Activated naive CD4-positive, alpha-beta T cell treated with anti-CD3 and anti-CD28 coated beads, Interleukin-2, amount 50 U/mL, for 24 hours (primary cell): ENCODE measurements at regions not wholly inside any gene's neighbourhood (a gene's known extent, or its start where the extent isn't known, plus 50 kb on each side); places are given as distances from the start of the nearest gene placed in this dataset.
A peak's percentile ranks its signal among the peaks of the same experiment; 100 is the strongest.

ENCODE experiments used
- H3K27ac Mint-ChIP-seq: one replicate; pipeline ENCODE4 v1.8.0; 2021; ENCODE audit warnings: mild to moderate bottlenecking, mixed read lengths
- H3K27me3 Mint-ChIP-seq: one replicate; pipeline ENCODE4 v1.8.0; 2021; ENCODE audit warnings: mixed read lengths
- H3K36me3 Mint-ChIP-seq: one replicate; pipeline ENCODE4 v1.8.0; 2021; ENCODE audit warnings: mixed read lengths
- H3K4me1 Mint-ChIP-seq: one replicate; pipeline ENCODE4 v1.8.0; 2021; ENCODE audit warnings: mixed read lengths
- H3K4me3 Mint-ChIP-seq: one replicate; pipeline ENCODE4 v1.8.0; 2021; ENCODE audit warnings: mild to moderate bottlenecking, mixed read lengths
- H3K9me3 Mint-ChIP-seq: one replicate; pipeline ENCODE4 v1.8.0; 2021; ENCODE audit warnings: mixed read lengths

DNA sequence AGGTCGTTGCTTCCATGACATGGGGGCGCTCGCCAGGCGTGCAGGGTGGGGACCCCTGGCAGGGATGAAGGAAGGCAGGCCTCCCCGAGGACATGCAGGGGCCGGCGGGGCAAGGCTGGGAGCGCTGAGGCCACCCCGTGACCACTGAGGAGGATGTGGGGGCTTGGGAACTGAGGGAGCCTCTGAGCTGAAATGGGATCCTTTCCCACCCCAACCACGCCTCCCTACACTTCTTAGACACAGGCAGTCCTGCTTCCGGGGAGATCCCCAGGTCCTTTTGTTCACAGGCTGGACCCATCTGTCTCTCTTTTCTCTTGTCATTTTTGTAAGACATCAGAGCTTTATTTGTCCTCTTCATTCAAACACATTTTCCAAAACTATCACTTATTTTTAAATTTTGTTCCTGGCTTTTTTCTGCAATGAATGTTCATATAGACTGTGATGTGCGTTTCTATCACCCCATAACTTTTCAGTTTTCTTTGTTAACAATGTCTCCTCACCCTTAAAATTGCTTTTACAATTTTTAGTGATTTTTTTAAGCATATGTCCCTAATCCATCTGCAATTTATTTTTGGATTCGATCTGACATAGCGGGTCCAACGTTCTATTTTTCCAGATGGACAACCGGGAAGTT is 156.7 kb upstream of the BACE2 start:
- Mint-ChIP-seq H3K4me1 (no peaks in the 10 kb centered on the region), H3K9me3 (no peaks in the 10 kb centered on the region), H3K4me3 (no peak overlapping the region), H3K27me3 (peaks cover 3% of the 10 kb centered on the region), H3K36me3 (no peaks in the 10 kb centered on the region), H3K27ac (no peak overlapping the region)

DNA sequence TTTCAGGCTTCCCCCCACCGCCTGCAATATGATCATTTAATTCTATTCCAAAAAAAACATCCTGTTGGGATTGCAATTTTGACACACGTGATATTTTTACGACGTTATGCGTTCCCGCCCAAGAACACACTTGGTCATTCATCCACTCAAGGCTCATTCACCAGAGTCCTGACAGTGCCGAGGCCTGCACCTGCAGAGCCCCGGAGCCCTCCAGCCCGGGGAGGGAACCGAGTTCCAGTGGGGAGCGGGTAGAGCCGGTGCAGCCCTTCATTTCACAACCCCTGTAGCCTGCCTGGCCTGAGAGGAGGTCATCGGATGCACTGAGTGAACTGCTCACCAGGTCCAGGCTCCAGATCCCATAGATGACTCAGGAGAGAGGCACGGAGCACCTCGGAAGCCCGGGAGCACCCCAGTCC is 156.0 kb upstream of the BACE2 start:
- Mint-ChIP-seq H3K4me3 (no peak overlapping the region), H3K27me3 (peaks cover 5% of the 10 kb centered on the region), H3K9me3 (no peaks in the 10 kb centered on the region), H3K36me3 (no peaks in the 10 kb centered on the region), H3K4me1 (no peaks in the 10 kb centered on the region), H3K27ac (no peak overlapping the region)

DNA sequence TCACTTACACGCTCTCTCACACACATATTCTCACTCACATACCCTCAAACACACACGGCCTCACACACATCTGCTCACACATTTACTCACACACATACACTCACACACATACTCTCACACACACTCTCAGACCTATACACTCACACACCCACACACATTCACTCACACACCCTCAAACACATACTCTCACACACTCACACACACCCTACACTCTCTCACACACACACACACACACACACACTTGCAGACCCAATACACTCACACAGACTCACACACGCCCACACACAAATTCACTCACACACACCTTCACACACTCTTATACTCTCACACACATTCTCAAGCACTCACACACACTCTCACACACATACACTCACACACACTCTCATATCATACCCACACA is 155.5 kb upstream of the BACE2 start:
- H3K27me3 Mint-ChIP-seq: peaks cover 6% of the 10 kb centered on the region
- H3K36me3 Mint-ChIP-seq: no peaks in the 10 kb centered on the region
- no peaks in the 10 kb centered on the region for H3K4me1 Mint-ChIP-seq
- no peak overlapping the region for H3K27ac Mint-ChIP-seq
- no peak overlapping the region for H3K4me3 Mint-ChIP-seq
- H3K9me3 Mint-ChIP-seq: no peaks in the 10 kb centered on the region

DNA sequence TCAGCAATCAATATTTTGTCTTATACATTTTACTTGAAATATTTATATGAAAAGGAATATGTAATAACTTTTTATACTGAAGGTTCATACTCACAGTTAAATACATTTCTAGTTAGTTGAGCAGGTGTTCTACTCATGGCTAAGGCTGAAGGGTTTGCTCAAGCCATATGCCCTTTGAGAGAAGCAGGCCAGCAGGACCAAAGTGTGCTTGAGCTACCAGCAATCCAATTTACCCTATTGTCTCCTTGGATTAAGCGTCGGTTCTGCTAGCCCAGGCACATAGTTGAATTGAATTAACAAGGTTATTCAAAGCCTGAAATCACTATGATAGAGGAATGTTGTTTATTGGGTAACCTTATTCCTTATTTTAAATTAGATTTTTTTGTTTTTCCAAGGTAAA is 151.5 kb upstream of the BACE2 start:
- Mint-ChIP-seq H3K27me3 (peaks cover 13% of the 10 kb centered on the region), H3K27ac (no peak overlapping the region), H3K4me3 (no peak overlapping the region), H3K36me3 (no peaks in the 10 kb centered on the region), H3K9me3 (no peaks in the 10 kb centered on the region), H3K4me1 (no peaks in the 10 kb centered on the region)

DNA sequence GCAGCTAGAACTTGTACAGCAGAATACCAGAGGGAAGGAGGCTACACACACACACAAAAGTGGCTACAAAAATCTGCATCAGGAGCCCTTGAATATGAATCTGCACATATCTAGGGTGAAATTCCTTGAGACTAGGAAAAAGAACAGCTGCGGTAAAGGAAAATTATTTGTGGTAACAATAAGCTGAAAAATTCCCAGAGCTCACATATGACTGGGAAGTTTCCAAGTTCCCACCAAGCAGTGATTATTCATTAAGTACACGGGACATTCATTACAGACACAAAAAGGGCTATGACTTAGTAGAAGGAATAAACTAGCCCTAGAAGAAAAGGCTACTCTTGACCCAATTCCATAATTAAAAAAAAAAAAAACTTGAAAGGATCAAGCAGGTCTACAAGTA is 149.5 kb upstream of the BACE2 start:
- Mint-ChIP-seq H3K9me3 (no peaks in the 10 kb centered on the region), H3K36me3 (no peaks in the 10 kb centered on the region), H3K4me1 (no peaks in the 10 kb centered on the region), H3K4me3 (no peak overlapping the region), H3K27me3 (peaks cover 14% of the 10 kb centered on the region), H3K27ac (no peak overlapping the region)

DNA sequence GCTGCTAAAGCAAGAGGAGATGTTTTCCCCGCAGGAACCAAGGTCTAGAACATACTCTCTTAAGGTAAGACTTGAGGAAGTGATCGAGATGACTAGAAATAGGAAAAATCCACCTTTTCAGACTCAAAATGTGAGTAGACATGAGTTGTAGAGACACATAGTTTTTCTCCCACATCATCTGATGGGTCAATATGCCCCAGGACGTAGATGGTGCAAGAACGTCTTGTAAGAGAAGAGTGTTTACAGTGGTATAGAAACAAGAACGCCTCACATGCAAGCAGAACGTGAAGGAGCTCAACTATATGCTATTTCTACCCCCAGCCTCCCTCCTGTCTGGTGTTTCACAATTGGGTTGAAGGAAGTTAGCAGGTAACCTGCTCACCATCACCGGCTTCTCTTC is 144.0 kb upstream of the BACE2 start:
- Mint-ChIP-seq H3K4me1 (no peaks in the 10 kb centered on the region), H3K27ac (no peak overlapping the region), H3K4me3 (no peak overlapping the region), H3K36me3 (no peaks in the 10 kb centered on the region), H3K9me3 (no peaks in the 10 kb centered on the region), H3K27me3 (peaks cover 14% of the 10 kb centered on the region)

DNA sequence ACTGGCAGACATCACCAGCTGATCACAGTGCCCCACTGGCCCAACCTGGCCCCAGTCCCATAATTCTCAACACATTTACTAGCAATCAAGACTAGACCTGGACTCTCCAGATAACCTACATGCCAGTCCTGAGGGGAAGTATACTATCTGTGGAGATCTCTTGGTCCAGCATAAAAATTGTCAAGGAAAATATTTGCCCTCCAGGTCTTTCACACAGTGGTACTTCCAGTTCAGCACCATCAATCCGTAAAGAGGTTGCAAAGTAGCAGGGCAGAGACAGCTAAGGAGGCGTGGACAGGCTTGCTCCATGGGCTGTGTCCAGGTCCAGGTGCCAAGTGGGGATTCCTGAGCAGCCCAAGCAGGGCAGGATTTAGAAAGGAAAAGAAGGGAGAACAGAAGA is 143.6 kb upstream of the BACE2 start:
- Mint-ChIP-seq H3K36me3 (no peaks in the 10 kb centered on the region), H3K4me1 (no peaks in the 10 kb centered on the region), H3K4me3 (no peak overlapping the region), H3K9me3 (no peaks in the 10 kb centered on the region), H3K27me3 (peaks cover 12% of the 10 kb centered on the region), H3K27ac (no peak overlapping the region)

DNA sequence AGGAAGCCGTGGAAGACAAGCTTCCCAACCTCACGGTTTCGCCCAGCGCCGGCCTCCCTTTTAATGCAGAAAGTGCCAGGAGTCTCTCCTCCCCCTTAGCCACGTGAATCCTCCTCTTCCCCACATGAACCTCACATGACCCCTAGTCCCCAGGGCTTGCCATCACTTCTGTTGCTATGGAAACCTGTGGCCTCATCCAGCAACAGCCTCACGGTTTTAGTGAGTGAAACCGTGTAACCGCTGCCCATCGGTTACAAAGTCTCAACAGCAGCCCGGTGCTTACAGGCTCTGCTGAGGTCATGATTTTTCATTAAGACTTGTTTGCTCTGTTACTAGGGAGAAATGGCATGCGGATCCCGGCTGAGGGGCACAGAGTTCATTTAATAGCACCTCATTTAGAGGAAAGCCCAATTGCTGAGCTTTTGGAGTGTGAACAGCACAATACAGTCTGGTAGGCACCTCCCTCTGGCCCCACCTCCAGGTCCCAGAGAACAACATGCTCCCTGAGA is 143.2 kb upstream of the BACE2 start:
- H3K27ac Mint-ChIP-seq: peak overlapping the region; percentile 66

DNA sequence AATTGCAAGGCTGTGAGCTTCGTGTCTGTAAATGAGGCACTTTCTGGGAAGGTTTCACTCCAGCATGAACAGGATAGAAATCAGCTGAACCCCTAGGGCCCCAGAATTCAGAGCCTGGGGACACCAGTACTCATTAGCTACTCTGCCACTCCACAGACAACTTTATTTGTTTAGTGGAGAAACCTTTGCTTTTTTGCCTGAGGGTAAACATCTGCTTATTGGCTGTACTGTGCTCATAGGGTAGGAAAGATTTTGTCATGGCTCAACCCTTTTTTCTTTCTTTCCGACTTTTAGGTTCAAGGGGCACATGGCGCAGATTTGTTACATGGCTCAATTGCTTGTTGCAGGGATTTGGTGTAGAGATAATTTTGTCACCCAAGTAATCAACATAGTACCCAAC is 138.4 kb upstream of the BACE2 start:
- Mint-ChIP-seq H3K4me1 (no peaks in the 10 kb centered on the region), H3K27ac (no peak overlapping the region), H3K36me3 (no peaks in the 10 kb centered on the region), H3K9me3 (no peaks in the 10 kb centered on the region), H3K27me3 (peaks cover 16% of the 10 kb centered on the region), H3K4me3 (no peak overlapping the region)

More for the DNA sequence above, 143.2 kb upstream of the BACE2 start:
- H3K9me3 Mint-ChIP-seq: no peaks in the 10 kb centered on the region
- peaks cover 12% of the 10 kb centered on the region for H3K27me3 Mint-ChIP-seq
- H3K36me3 Mint-ChIP-seq: no peaks in the 10 kb centered on the region
- H3K4me3 Mint-ChIP-seq: no peak overlapping the region
- no peaks in the 10 kb centered on the region for H3K4me1 Mint-ChIP-seq

DNA sequence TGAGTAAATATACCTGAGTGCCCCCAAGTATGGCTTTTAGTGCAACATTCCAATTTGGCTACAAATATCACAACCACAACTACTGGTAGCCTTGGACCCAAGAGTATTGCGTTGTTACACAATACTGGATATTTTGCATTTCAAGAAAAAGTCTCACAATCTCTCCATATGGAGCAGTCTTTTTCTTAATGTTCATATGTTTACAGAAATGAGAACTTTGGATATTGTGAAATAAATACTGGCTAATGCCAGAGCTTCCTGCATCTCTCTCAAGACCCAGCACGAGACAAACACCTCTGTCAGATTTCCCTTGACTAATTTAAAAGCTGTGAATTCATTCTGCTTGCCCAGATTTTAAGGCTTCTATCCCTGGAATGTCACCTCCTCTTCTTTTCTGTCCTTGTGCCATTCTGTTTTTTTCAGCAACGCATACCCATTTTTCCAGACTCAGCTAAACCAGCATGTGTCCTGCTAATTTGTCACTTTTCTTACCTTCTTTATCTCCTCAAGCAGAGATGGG is 136.2 kb upstream of the BACE2 start:
- H3K36me3 Mint-ChIP-seq: no peaks in the 10 kb centered on the region
- H3K27me3 Mint-ChIP-seq: peaks cover 15% of the 10 kb centered on the region
- H3K4me1 Mint-ChIP-seq: no peaks in the 10 kb centered on the region
- no peaks in the 10 kb centered on the region for H3K9me3 Mint-ChIP-seq
- no peak overlapping the region for H3K27ac Mint-ChIP-seq
- no peak overlapping the region for H3K4me3 Mint-ChIP-seq

DNA sequence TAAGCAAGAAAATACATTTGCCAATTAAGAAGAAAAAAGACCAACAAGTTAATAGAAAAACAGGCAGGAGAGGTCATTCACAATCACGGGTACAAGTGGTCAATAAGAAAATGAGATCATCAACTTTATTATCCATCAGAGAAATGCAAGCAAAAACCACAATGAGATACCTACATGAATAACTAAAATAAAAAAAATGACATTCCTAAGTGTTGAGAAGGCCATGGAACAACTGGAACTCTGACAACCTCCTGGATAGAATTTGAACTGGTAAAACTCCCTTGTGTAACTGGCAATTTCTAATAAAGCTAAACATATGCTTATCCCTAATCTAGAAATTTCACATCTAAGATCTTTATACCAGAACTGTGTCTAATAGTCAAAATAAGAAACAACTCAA is 135.4 kb upstream of the BACE2 start:
- Mint-ChIP-seq H3K4me3 (no peak overlapping the region), H3K36me3 (no peaks in the 10 kb centered on the region), H3K27ac (no peak overlapping the region), H3K27me3 (peaks cover 12% of the 10 kb centered on the region), H3K9me3 (no peaks in the 10 kb centered on the region), H3K4me1 (no peaks in the 10 kb centered on the region)

DNA sequence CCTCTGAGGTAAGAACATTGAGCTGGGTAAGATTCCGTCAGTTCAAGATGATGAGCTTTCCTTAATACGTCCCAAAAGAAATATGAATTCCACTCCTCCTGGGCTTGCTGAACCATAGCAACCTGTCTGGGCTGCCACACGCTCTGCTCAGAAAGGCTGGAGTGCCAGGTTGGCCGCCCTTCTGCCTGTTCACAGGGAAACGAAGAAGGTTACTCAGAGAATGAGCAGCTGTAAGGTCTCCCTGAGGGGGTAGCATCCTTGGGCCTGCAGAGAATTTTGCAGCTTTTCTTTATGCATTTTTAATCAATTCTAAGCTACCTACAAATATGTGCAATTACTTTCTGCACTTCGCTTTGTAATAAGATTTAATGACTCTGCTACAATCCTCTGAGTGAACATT is 130.7 kb upstream of the BACE2 start:
- H3K4me3 Mint-ChIP-seq: no peak overlapping the region
- H3K27me3 Mint-ChIP-seq: peaks cover 7% of the 10 kb centered on the region
- H3K4me1 Mint-ChIP-seq: no peaks in the 10 kb centered on the region
- no peak overlapping the region for H3K27ac Mint-ChIP-seq
- H3K9me3 Mint-ChIP-seq: no peaks in the 10 kb centered on the region
- H3K36me3 Mint-ChIP-seq: no peaks in the 10 kb centered on the region

DNA sequence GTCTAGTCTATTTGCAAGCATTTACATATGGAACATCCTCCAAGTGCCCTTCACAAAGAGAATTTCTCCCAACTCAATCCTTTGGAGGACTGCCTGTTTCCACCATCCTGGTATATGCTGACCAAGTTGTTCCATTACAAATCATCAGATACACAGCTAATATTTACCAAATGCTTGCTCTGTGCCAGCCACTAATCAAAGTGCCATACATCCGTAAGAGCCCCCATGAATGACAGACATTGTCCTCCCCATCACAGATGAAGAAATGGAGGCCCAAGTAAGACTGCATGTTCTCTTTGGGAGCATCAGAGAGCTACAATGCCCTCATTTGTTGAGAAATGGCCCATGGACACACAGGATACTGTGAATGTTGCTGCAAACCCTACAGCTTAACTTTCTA is 130.0 kb upstream of the BACE2 start:
- Mint-ChIP-seq H3K4me3 (no peak overlapping the region), H3K27ac (no peak overlapping the region), H3K4me1 (no peaks in the 10 kb centered on the region), H3K27me3 (peaks cover 5% of the 10 kb centered on the region), H3K9me3 (no peaks in the 10 kb centered on the region), H3K36me3 (no peaks in the 10 kb centered on the region)

DNA sequence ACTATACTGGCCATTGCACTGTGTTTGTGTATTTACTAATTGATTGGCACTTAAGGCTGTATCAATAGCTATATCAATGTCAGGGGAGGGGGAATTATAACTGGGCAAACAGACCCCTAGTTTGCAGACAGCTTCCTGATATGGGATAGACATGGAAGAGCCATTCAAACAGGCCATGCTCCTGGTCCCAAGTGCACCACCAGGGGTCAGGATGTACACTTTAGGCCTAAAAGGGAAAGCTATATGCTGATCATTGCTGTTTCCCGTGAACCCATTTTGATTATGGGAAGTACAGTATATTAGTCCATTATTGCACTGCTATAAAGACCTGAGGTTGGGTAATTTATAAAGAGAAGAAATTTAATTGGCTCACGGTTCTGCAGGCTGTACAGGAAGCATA is 124.9 kb upstream of the BACE2 start:
- Mint-ChIP-seq H3K27me3 (peaks cover 16% of the 10 kb centered on the region), H3K4me3 (no peak overlapping the region), H3K4me1 (no peaks in the 10 kb centered on the region), H3K36me3 (no peaks in the 10 kb centered on the region), H3K27ac (no peak overlapping the region), H3K9me3 (no peaks in the 10 kb centered on the region)

DNA sequence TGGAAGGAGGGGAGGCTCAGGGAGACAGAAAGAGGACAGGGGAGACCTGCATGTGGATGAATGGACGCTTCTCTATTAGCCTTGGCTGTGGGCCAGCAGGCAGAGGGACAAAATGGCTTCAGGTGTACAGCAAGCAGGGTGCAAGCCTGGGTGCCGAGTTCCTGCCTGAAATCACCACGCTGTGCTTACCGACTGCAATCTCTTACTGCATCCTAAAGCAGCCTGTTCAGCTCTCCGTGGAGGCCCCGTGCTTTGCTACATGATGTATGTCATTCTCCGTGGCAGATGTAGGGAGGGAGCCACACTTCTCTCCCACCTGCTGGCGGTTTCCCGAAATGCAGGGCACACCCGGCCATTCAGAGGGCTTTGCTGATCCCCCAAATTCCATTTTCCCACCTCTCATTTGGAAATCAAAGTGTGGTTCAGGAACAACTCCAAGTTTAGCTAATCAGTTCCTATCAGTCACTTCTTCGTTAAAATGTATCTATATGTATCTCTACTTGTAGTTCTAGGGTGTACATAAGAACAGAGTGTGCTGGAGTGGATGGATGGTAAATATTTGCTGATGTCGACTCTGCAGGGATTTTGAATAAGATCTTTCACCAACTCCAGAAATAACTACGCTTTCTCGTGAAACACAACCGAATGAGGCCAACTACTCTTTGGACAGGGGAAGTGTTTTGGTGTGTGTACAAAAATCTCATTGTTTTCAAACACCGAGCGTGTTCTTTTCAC is 122.3 kb upstream of the BACE2 start:
- Mint-ChIP-seq H3K4me1 (no peaks in the 10 kb centered on the region), H3K4me3 (no peak overlapping the region)

DNA sequence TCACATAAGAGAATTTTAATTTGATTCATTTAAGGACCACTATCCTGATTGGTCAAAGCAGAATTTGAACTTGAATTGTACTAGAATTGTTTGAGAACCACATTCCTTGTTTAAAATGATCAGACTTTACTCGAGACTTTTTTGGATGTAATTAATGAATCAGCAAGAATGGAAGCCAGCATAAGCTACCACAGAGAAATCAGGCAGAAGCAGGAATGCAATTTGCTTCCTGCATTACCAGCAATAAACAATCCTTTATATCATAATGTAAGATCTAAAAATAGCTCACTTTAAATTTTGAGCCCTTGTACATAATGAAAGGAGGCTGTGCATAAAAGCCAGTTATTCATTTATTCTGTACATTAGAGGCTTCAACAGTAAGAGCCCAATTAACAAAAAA is 119.8 kb upstream of the BACE2 start:
- Mint-ChIP-seq H3K4me1 (no peaks in the 10 kb centered on the region), H3K9me3 (no peaks in the 10 kb centered on the region), H3K27me3 (peaks cover 16% of the 10 kb centered on the region), H3K36me3 (no peaks in the 10 kb centered on the region), H3K4me3 (no peak overlapping the region), H3K27ac (no peak overlapping the region)

More for the DNA sequence above, 122.3 kb upstream of the BACE2 start:
- H3K27me3 Mint-ChIP-seq: peaks cover 19% of the 10 kb centered on the region
- H3K9me3 Mint-ChIP-seq: no peaks in the 10 kb centered on the region
- no peak overlapping the region for H3K27ac Mint-ChIP-seq
- H3K36me3 Mint-ChIP-seq: no peaks in the 10 kb centered on the region
